CD14-positive monocyte (primary cell): ENCODE measurements at regions not wholly inside any gene's neighbourhood (a gene's known extent, or its start where the extent isn't known, plus 50 kb on each side); places are given as distances from the start of the nearest gene placed in this dataset.

Experiments used
- DNase-seq, 3 donors: peaks; one replicate each; pipeline ENCODE4 v3.0.0-alpha.2; 2011 to 2022
- H2AFZ ChIP-seq: 2 replicates; pipeline ENCODE4 v1.6.0; 2012; ENCODE audit warnings: mild to moderate bottlenecking, low read depth, low read length, inconsistent platforms; ENCODE audit not compliant: insufficient read depth, poor library complexity, severe bottlenecking
- H3K27ac ChIP-seq, 2 donors: 1 replicate in 1 of 2; 2 replicates in 1 of 2; pipeline ENCODE4 v1.5.1; 2012 to 2013; ENCODE audit warnings: low read length in 2 of 2, control low read depth in 1 of 2, inconsistent platforms in 1 of 2, low read depth in 1 of 2, mild to moderate bottlenecking in 1 of 2
- H3K27me3 ChIP-seq, 2 donors: one replicate each; pipeline versions ENCODE4 v1.6.0 to v1.6.1; 2011 to 2013; ENCODE audit warnings: low read length in 2 of 2; ENCODE audit not compliant: control insufficient read depth in 2 of 2, insufficient read depth in 2 of 2
- H3K36me3 ChIP-seq, 2 donors: replicated peaks in 1 of 2; 1 replicate in 1 of 2; 2 replicates in 1 of 2; pipeline versions ENCODE4 v1.5.1 to v1.6.1; 2012 to 2013; ENCODE audit warnings: low read length in 2 of 2, control low read depth in 1 of 2, inconsistent platforms in 1 of 2, mild to moderate bottlenecking in 1 of 2; ENCODE audit not compliant: insufficient read depth in 2 of 2, control insufficient read depth in 1 of 2
- H3K4me1 ChIP-seq, 2 donors: 1 replicate in 1 of 2; 2 replicates in 1 of 2; pipeline versions ENCODE4 v1.5.1 to v1.6.1; 2012 to 2013; ENCODE audit warnings: low read length in 2 of 2, control low read depth in 1 of 2, inconsistent platforms in 1 of 2, mild to moderate bottlenecking in 1 of 2, moderate library complexity in 1 of 2; ENCODE audit not compliant: insufficient read depth in 2 of 2, control insufficient read depth in 1 of 2
- H3K4me2 ChIP-seq: replicated peaks from 2 replicates; pipeline ENCODE3; 2012; ENCODE audit warnings: low read length, moderate library complexity, mild to moderate bottlenecking; ENCODE audit not compliant: poor library complexity, severe bottlenecking; ENCODE audit errors: extremely low read depth
- H3K4me3 ChIP-seq, 3 experiments: fragments of 200-600 bp in 1 of 3; sonication (generic) in 1 of 3; replicated peaks in 1 of 3; 1 replicate in 2 of 3; 2 replicates in 1 of 3; pipeline ENCODE4 v1.5.1; 2011 to 2013; ENCODE audit warnings: low read length in 3 of 3, mild to moderate bottlenecking in 3 of 3, control low read depth in 2 of 3, low read depth in 2 of 3, inconsistent platforms in 1 of 3, moderate library complexity in 1 of 3
- H3K79me2 ChIP-seq: 2 replicates; pipeline ENCODE4 v1.6.0; 2012; ENCODE audit warnings: mild to moderate bottlenecking, control low read depth, inconsistent platforms, low read length, moderate library complexity; ENCODE audit not compliant: insufficient read depth
- H3K9ac ChIP-seq: 2 replicates; pipeline ENCODE4 v1.6.0; 2017; ENCODE audit warnings: low read length, mild to moderate bottlenecking; ENCODE audit not compliant: insufficient read depth, poor library complexity, severe bottlenecking
- H3K9me3 ChIP-seq, 2 donors: replicated peaks in 1 of 2; 1 replicate in 1 of 2; 2 replicates in 1 of 2; pipeline versions ENCODE4 v1.5.1 to v1.6.1; 2012 to 2013; ENCODE audit warnings: low read length in 2 of 2, control low read depth in 1 of 2; ENCODE audit not compliant: control insufficient read depth in 1 of 2, insufficient read depth in 1 of 2
- H4K20me1 ChIP-seq: 2 replicates; pipeline ENCODE4 v1.6.0; 2012; ENCODE audit warnings: mild to moderate bottlenecking, low read length, control low read depth, moderate library complexity; ENCODE audit not compliant: insufficient read depth
- H3K27ac Mint-ChIP-seq, 7 donors: one replicate each; pipeline ENCODE4 v1.8.0; 2020; ENCODE audit warnings: mild to moderate bottlenecking in 7 of 7, mixed read lengths in 7 of 7, moderate library complexity in 6 of 7, inconsistent platforms in 2 of 7
- H3K27me3 Mint-ChIP-seq, 3 donors: one replicate each; pipeline ENCODE4 v1.8.0; 2021 to 2022; ENCODE audit warnings: low read depth in 3 of 3, mild to moderate bottlenecking in 3 of 3, mixed read lengths in 3 of 3, moderate library complexity in 3 of 3, inconsistent platforms in 1 of 3
- H3K36me3 Mint-ChIP-seq, 2 donors: one replicate each; pipeline ENCODE4 v1.8.0; 2020; ENCODE audit warnings: mixed read lengths in 2 of 2, inconsistent platforms in 1 of 2, mild to moderate bottlenecking in 1 of 2
- H3K4me1 Mint-ChIP-seq: one replicate; pipeline ENCODE4 v1.8.0; 2020; ENCODE audit warnings: mild to moderate bottlenecking, mixed read lengths
- H3K4me3 Mint-ChIP-seq, 2 donors: one replicate each; pipeline ENCODE4 v1.8.0; 2020; ENCODE audit warnings: mild to moderate bottlenecking in 2 of 2, mixed read lengths in 2 of 2, moderate library complexity in 1 of 2
- H3K9me3 Mint-ChIP-seq, 7 donors: one replicate each; pipeline ENCODE4 v1.8.0; 2020 to 2022; ENCODE audit warnings: mixed read lengths in 7 of 7, mild to moderate bottlenecking in 6 of 7, moderate library complexity in 6 of 7, inconsistent platforms in 2 of 7
- CTCF ChIP-seq: fragments of 200-600 bp; IDR thresholded peaks from one replicate; pipeline ENCODE4 v1.8.0; 2022; ENCODE audit warnings: antibody characterized with exemption, mild to moderate bottlenecking
- WGBS: methylation state at CpG from one replicate; pipeline ENCODE4 v1.1.5; 2013; ENCODE audit warnings: missing lambda C conversion rate; ENCODE audit not compliant: insufficient coverage; 5-methylcytosine and 5-hydroxymethylcytosine counted together
- intact Hi-C, 2 donors: fragments of 100-400 bp; cut with micrococcal nuclease; formaldehyde crosslinking; loops; one replicate each; pipeline versions ENCODE4 v1.15.0 to v1.15.1; 2023

- Histone ChIP-seq H3K9me3 (no peaks in the 10 kb centered on the region), H4K20me1 (no peaks in the 10 kb centered on the region), H3K4me3 (no peak overlapping the region), H3K4me2 (no peak overlapping the region), H3K36me3 (no peaks in the 10 kb centered on the region), H3K27ac (no peak overlapping the region), H3K79me2 (no peaks in the 10 kb centered on the region), H3K27me3 (no peaks in the 10 kb centered on the region), H3K9ac (no peak overlapping the region), H3K4me1 (no peaks in the 10 kb centered on the region), H2AFZ (no peak overlapping the region)
- Mint-ChIP-seq H3K4me3 (no peak overlapping the region), H3K4me1 (no peaks in the 10 kb centered on the region), H3K9me3 (peaks cover 0 to 4% (median 0%) of the 10 kb centered on the region in 7 donors), H3K27me3 (no peaks in the 10 kb centered on the region), H3K36me3 (no peaks in the 10 kb centered on the region), H3K27ac (no peak overlapping the region)
- TF ChIP-seq CTCF: no peak
- WGBS: 80% methylated on average over 1 of the region's 2 CpGs
- no peak for DNase-seq
- intact Hi-C loops: no loop called here
These were observed 152.9 kb upstream of the SOX2 start for GRCh38 chr3:181558870-181559269.

- Histone ChIP-seq H2AFZ (no peak overlapping the region), H3K27me3 (no peaks in the 10 kb centered on the region), H3K9ac (no peak overlapping the region), H4K20me1 (no peaks in the 10 kb centered on the region), H3K4me1 (no peaks in the 10 kb centered on the region), H3K4me2 (no peak overlapping the region), H3K79me2 (no peaks in the 10 kb centered on the region), H3K4me3 (no peak overlapping the region), H3K27ac (no peak overlapping the region), H3K9me3 (no peaks in the 10 kb centered on the region), H3K36me3 (no peaks in the 10 kb centered on the region)
- 88% methylated on average over 1 of the region's 3 CpGs for WGBS
- H3K9me3 Mint-ChIP-seq: peaks cover 0 to 4% (median 0%) of the 10 kb centered on the region in 7 donors
- H3K36me3 Mint-ChIP-seq: no peaks in the 10 kb centered on the region
- DNase-seq: no peak
- intact Hi-C loops: no loop called here
- no peaks in the 10 kb centered on the region for H3K27me3 Mint-ChIP-seq
- H3K4me3 Mint-ChIP-seq: no peak overlapping the region
- TF ChIP-seq CTCF: no peak
- no peak overlapping the region for H3K27ac Mint-ChIP-seq
- no peaks in the 10 kb centered on the region for H3K4me1 Mint-ChIP-seq
These were observed 156.0 kb upstream of the SOX2 start for GRCh38 chr3:181555681-181556080.
